ENCODE measurements at regions not wholly inside any gene's neighbourhood (a gene's known extent, or its start where the extent isn't known, plus 50 kb on each side); places are given as distances from the start of the nearest gene placed in this dataset.

DNA sequence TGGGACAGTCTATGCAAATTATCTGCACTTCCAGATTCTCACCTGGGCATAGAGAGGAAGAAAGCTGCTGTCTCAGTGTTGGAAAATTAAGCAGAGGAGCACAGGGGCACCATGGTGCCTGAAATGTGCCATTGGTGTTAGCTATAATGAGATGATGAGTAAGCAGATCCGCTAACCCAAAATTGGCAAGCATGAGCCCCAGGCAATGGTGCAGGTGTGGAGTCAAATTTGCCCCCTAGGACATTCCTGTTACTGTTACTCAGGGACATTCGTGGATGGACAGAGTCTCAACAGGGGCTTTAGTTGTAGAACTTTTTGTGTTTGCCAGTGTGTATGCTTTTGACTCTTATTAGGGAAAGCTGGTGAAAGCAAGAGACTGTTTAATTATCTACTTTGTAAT lies 385.2 kb upstream of the KLF6 start:
- Mint-ChIP-seq H3K4me1 (peaks cover 6% of the 10 kb centered on the region), H3K27ac (no peak overlapping the region), H3K9me3 (peaks cover 20% of the 10 kb centered on the region), H3K27me3 (ENCODE audit: low read depth) (no peaks in the 10 kb centered on the region), H3K4me3 (no peak overlapping the region), H3K36me3 (no peaks in the 10 kb centered on the region)
- DNase-seq (ENCODE audit: low spot score in 2 of 2, unreplicated experiment in 2 of 2): no peak
- TF ChIP-seq, protein P1, sequence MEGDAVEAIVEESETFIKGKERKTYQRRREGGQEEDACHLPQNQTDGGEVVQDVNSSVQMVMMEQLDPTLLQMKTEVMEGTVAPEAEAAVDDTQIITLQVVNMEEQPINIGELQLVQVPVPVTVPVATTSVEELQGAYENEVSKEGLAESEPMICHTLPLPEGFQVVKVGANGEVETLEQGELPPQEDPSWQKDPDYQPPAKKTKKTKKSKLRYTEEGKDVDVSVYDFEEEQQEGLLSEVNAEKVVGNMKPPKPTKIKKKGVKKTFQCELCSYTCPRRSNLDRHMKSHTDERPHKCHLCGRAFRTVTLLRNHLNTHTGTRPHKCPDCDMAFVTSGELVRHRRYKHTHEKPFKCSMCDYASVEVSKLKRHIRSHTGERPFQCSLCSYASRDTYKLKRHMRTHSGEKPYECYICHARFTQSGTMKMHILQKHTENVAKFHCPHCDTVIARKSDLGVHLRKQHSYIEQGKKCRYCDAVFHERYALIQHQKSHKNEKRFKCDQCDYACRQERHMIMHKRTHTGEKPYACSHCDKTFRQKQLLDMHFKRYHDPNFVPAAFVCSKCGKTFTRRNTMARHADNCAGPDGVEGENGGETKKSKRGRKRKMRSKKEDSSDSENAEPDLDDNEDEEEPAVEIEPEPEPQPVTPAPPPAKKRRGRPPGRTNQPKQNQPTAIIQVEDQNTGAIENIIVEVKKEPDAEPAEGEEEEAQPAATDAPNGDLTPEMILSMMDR (IDR thresholded peaks at IDR 0.05; ENCODE audit: unreplicated experiment): no peak

DNA sequence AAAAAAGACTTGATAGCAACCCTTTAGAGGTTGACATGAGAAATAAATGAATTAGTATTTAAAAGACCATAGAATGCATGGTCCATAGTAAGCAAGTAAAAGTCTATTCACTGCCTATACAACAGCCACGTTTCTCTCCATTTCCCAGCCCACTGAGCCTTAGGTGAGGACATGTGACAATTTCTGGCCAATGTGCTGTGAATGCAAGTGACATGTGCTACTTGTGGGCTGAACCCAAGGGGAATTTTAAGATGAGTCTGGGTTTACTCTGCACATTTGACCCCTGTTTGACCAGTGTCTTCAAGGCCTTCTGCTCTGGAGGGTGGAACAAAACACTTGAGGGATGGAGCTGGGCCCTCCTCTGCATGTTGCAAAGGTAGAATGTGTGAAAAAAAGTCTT lies 384.4 kb upstream of the KLF6 start:
- no peaks in the 10 kb centered on the region for H3K36me3 Mint-ChIP-seq
- TF ChIP-seq, protein P1 (IDR thresholded peaks at IDR 0.05; ENCODE audit: unreplicated experiment): no peak
- no peak overlapping the region for H3K27ac Mint-ChIP-seq
- peaks cover 6% of the 10 kb centered on the region for H3K4me1 Mint-ChIP-seq
- no peak for DNase-seq (ENCODE audit: low spot score in 2 of 2, unreplicated experiment in 2 of 2)
- H3K4me3 Mint-ChIP-seq: no peak overlapping the region
- no peaks in the 10 kb centered on the region for H3K27me3 Mint-ChIP-seq (ENCODE audit: low read depth)
- H3K9me3 Mint-ChIP-seq: peaks cover 20% of the 10 kb centered on the region

DNA sequence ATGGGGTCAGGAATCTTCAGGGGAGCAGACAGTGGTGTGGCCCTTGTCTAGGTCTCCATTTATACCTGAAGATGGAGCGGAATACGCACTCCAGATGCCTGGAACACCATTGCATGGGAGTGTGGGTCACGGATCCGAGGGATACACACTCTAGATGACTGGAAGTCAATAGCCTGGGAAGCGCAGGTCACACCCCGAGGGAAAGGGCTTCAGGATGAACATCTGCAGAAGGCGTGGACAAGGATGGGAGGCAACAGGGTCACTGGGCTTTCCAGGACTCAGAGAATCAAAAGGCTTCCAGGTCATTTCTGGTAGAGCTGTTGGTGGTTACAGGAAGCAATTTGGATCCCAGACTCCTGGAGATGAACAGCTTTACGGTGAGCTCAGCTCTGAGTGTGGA lies 382.2 kb upstream of the KLF6 start:
- no peaks in the 10 kb centered on the region for H3K27me3 Mint-ChIP-seq (ENCODE audit: low read depth)
- no peaks in the 10 kb centered on the region for H3K36me3 Mint-ChIP-seq
- no peak for DNase-seq (ENCODE audit: low spot score in 2 of 2, unreplicated experiment in 2 of 2)
- peaks cover 6% of the 10 kb centered on the region for H3K4me1 Mint-ChIP-seq
- H3K27ac Mint-ChIP-seq: no peak overlapping the region
- TF ChIP-seq, protein P1 (IDR thresholded peaks at IDR 0.05; ENCODE audit: unreplicated experiment): no peak
- H3K9me3 Mint-ChIP-seq: peaks cover 4% of the 10 kb centered on the region
- no peak overlapping the region for H3K4me3 Mint-ChIP-seq

DNA sequence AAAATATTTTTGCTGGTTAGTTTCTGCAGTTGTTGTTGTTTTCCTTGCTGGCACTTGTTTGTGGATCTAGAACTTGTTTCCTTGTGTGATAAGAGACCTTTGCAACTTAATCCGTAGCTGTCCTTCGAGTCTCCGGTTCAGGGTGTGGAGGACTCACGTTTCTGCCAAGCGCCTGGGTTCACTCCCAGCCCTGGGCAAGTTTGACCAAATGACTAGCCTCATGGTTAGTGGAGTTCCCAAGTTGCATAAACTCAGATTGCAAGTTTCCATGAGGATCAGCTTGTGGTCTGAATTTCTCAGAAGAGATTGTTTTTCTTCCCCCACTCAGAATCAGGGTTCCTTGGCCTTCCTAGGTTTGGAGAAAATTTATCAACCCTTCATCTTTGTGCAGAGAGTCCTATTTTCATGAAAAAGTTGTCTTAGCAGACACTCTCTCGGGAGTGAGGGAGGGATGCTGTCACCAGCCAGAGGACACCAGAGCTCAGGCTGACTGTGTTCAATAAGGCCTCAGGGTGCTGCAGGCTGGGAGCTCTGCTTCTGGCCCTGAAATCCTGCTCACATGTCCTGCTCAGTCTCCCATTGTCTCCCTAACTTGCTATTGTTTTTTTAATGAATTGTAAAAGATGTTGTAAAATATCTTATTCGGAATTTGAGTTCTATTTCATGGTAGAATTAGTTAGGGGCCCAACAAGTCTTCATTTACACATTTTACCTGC lies 377.7 kb upstream of the KLF6 start:
- no peaks in the 10 kb centered on the region for H3K9me3 Mint-ChIP-seq
- H3K4me3 Mint-ChIP-seq: no peak overlapping the region
- no peaks in the 10 kb centered on the region for H3K36me3 Mint-ChIP-seq
- H3K4me1 Mint-ChIP-seq: no peaks in the 10 kb centered on the region
- no peaks in the 10 kb centered on the region for H3K27me3 Mint-ChIP-seq (ENCODE audit: low read depth)
- H3K27ac Mint-ChIP-seq: no peak overlapping the region
- TF ChIP-seq, protein P1 (IDR thresholded peaks at IDR 0.05; ENCODE audit: unreplicated experiment): no peak
- DNase-seq (ENCODE audit: low spot score in 2 of 2, unreplicated experiment in 2 of 2): no peak

DNA sequence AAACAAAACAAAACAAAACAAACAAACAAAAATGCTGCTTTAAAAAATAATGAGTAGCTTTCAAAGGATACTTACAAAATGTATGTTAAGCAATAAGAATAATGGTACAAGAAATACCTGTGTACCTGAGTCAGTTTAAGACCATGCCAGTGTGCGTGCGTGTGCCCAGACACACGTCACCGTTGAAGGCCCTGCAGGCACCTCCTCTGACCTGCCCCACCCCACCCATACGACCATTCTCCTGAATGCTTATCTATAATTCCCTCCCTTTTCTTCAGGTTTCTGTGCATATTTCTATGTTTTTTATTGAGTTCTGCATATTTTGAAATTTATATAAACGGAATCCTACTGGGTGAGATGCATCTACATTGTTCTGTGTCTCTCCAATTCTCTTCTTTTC lies 374.2 kb upstream of the KLF6 start:
- Mint-ChIP-seq H3K27me3 (ENCODE audit: low read depth) (no peaks in the 10 kb centered on the region), H3K4me3 (no peak overlapping the region)

More for the DNA sequence above, 374.2 kb upstream of the KLF6 start:
- no peaks in the 10 kb centered on the region for H3K36me3 Mint-ChIP-seq
- TF ChIP-seq, protein P1 (IDR thresholded peaks at IDR 0.05; ENCODE audit: unreplicated experiment): no peak
- no peaks in the 10 kb centered on the region for H3K9me3 Mint-ChIP-seq
- no peak for DNase-seq (ENCODE audit: low spot score in 2 of 2, unreplicated experiment in 2 of 2)
- no peak overlapping the region for H3K27ac Mint-ChIP-seq
- no peaks in the 10 kb centered on the region for H3K4me1 Mint-ChIP-seq
